DND-41 (cell line): ENCODE measurements at regions not wholly inside any gene's neighbourhood (a gene's known extent, or its start where the extent isn't known, plus 50 kb on each side); places are given as distances from the start of the nearest gene placed in this dataset.

Source experiments
- ATAC-seq: fragments of 200-7000 bp; cut with Tn5 transposase; 3 replicates; pipeline ENCODE4 v1.9.1; 2021; ENCODE audit warnings: low read depth; ENCODE audit not compliant: insufficient read depth
- DNase-seq: peaks from one replicate; pipeline ENCODE4 v3.0.0-alpha.2; 2020
- H2AFZ ChIP-seq: 2 replicates; pipeline ENCODE4 v1.6.0; 2012; ENCODE audit warnings: low read depth, low read length
- H3K27ac ChIP-seq: 2 replicates; pipeline ENCODE4 v1.5.1; 2012; ENCODE audit warnings: low read length, inconsistent platforms
- H3K27me3 ChIP-seq: fragments of 200-600 bp; sonication (generic); 2 replicates; pipeline ENCODE4 v1.6.0; 2012; ENCODE audit warnings: low read length, mild to moderate bottlenecking, inconsistent platforms; ENCODE audit not compliant: insufficient read depth, poor library complexity
- H3K36me3 ChIP-seq: 2 replicates; pipeline ENCODE4 v1.5.1; 2012; ENCODE audit warnings: low read length, inconsistent platforms; ENCODE audit not compliant: insufficient read depth
- H3K4me1 ChIP-seq: 2 replicates; pipeline ENCODE4 v1.5.1; 2012; ENCODE audit warnings: mild to moderate bottlenecking, low read length; ENCODE audit not compliant: insufficient read depth
- H3K4me2 ChIP-seq: 2 replicates; pipeline ENCODE4 v1.6.0; 2012; ENCODE audit warnings: mild to moderate bottlenecking, moderate library complexity, low read length, inconsistent platforms; ENCODE audit not compliant: insufficient read depth
- H3K4me3 ChIP-seq, 2 experiments: fragments of 200-600 bp in 1 of 2; shearing (Covaris generic) in 1 of 2; 2 replicates each; pipeline ENCODE4 v1.5.1; 2012 to 2016; ENCODE audit warnings: inconsistent platforms in 2 of 2, low read length in 2 of 2, mild to moderate bottlenecking in 2 of 2, low read depth in 1 of 2, moderate library complexity in 1 of 2
- H3K79me2 ChIP-seq: 2 replicates; pipeline ENCODE4 v1.6.0; 2012; ENCODE audit warnings: low read length, inconsistent platforms; ENCODE audit not compliant: insufficient read depth
- H3K9ac ChIP-seq: 2 replicates; pipeline ENCODE4 v1.6.0; 2012; ENCODE audit warnings: low read depth, mild to moderate bottlenecking, inconsistent platforms, low read length, moderate library complexity
- H3K9me3 ChIP-seq: 2 replicates; pipeline ENCODE4 v1.5.1; 2012; ENCODE audit warnings: low read length, moderate library complexity, mild to moderate bottlenecking, inconsistent platforms; ENCODE audit not compliant: insufficient read depth, severe bottlenecking
- H4K20me1 ChIP-seq: 2 replicates; pipeline ENCODE4 v1.6.0; 2012; ENCODE audit warnings: low read length; ENCODE audit not compliant: insufficient read depth
- CTCF ChIP-seq: IDR thresholded peaks from 2 replicates; pipeline ENCODE4 v1.5.1; 2012; ENCODE audit warnings: borderline replicate concordance, low read length, moderate library complexity, mild to moderate bottlenecking; ENCODE audit not compliant: poor library complexity, severe bottlenecking; ENCODE audit errors: extremely low read depth
- EZH2 ChIP-seq: IDR thresholded peaks from 3 replicates; pipeline ENCODE4 v1.6.1; 2012; ENCODE audit warnings: borderline replicate concordance, low read depth, mild to moderate bottlenecking, moderate library complexity, low read length, inconsistent platforms; ENCODE audit not compliant: severe bottlenecking

GRCh38 chr3:124372775-124373174, 357.5 kb upstream of the UMPS start:
- DNase-seq: no peak
- Histone ChIP-seq H3K27ac (no peak overlapping the region), H3K27me3 (peaks cover 6% of the 10 kb centered on the region)

GRCh38 chr3:124373524-124373923, 356.7 kb upstream of the UMPS start:
- peaks cover 6% of the 10 kb centered on the region for H3K27me3 ChIP-seq
- no peak for ATAC-seq
- no peak overlapping the region for H3K27ac ChIP-seq
- H3K4me2 ChIP-seq: no peak overlapping the region
- no peak overlapping the region for H3K9ac ChIP-seq
- no peaks in the 10 kb centered on the region for H3K4me1 ChIP-seq
- no peaks in the 10 kb centered on the region for H3K36me3 ChIP-seq
- no peak overlapping the region for H3K4me3 ChIP-seq
- TF ChIP-seq EZH2 (no peak), CTCF (no peak)
- no peaks in the 10 kb centered on the region for H3K79me2 ChIP-seq
- H4K20me1 ChIP-seq: no peaks in the 10 kb centered on the region
- H3K9me3 ChIP-seq: peaks cover 2% of the 10 kb centered on the region
- no peak for DNase-seq
- H2AFZ ChIP-seq: no peak overlapping the region

More at GRCh38 chr3:124372775-124373174, 357.5 kb upstream of the UMPS start:
- Histone ChIP-seq H2AFZ (no peak overlapping the region), H3K36me3 (no peaks in the 10 kb centered on the region), H3K9me3 (no peaks in the 10 kb centered on the region), H3K4me3 (no peak overlapping the region), H3K9ac (no peak overlapping the region), H3K4me2 (no peak overlapping the region), H4K20me1 (no peaks in the 10 kb centered on the region), H3K79me2 (no peaks in the 10 kb centered on the region), H3K4me1 (no peaks in the 10 kb centered on the region)
- no peak for ATAC-seq
- TF ChIP-seq CTCF: no peak
- TF ChIP-seq EZH2: no peak

- no peaks in the 10 kb centered on the region for H3K36me3 ChIP-seq
- peaks cover 6% of the 10 kb centered on the region for H3K27me3 ChIP-seq
- peaks cover 2% of the 10 kb centered on the region for H3K9me3 ChIP-seq
- ATAC-seq: no peak
- H3K9ac ChIP-seq: no peak overlapping the region
- no peaks in the 10 kb centered on the region for H3K4me1 ChIP-seq
- no peak for TF ChIP-seq EZH2
- TF ChIP-seq CTCF: no peak
- no peaks in the 10 kb centered on the region for H3K79me2 ChIP-seq
- no peak overlapping the region for H3K4me2 ChIP-seq
- H2AFZ ChIP-seq: no peak overlapping the region
- H3K27ac ChIP-seq: no peak overlapping the region
- H4K20me1 ChIP-seq: no peaks in the 10 kb centered on the region
- H3K4me3 ChIP-seq: no peak overlapping the region
- no peak for DNase-seq
Measured at GRCh38 chr3:124374583-124374982, 355.7 kb upstream of the UMPS start.
